ENCODE measurements at regions not wholly inside any gene's neighbourhood (a gene's known extent, or its start where the extent isn't known, plus 50 kb on each side); places are given as distances from the start of the nearest gene placed in this dataset.

DNA sequence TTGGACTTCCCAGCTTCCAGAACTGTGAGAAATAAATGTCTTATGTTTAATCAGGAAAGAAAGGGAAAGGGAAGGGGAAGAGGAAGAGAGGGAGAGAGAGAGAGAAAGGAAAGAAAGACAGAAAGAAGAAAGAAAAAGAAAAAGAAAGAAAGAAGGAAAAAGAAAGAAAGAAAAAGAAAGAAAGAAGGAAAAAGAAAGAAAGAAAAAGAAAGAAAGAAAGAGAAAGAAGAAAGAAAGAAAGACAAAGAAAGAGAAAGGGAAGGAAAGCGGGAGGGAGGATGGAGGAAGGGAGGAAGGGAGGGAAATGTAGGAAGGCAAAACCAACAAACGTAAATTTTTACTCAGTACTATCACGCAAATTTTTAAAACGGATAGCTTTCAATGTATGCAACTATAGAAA is 2281.8 kb downstream of the LRRC4C start:
- Histone ChIP-seq H3K9me3 (replicated peaks in 1 of 11) (no peaks in the 10 kb centered on the region), H3K36me3 (no peaks in the 10 kb centered on the region), H3K9ac (no peak overlapping the region), H4K20me1 (no peaks in the 10 kb centered on the region), H3K4me1 (no peaks in the 10 kb centered on the region), H3K4me2 (no peak overlapping the region), H3K4me3 (no peak overlapping the region), H3K27me3 (no peaks in the 10 kb centered on the region), H3K27ac (no peak overlapping the region)
- TF ChIP-seq Cebpa-rat (IDR thresholded peaks at IDR 0.05): no peak

DNA sequence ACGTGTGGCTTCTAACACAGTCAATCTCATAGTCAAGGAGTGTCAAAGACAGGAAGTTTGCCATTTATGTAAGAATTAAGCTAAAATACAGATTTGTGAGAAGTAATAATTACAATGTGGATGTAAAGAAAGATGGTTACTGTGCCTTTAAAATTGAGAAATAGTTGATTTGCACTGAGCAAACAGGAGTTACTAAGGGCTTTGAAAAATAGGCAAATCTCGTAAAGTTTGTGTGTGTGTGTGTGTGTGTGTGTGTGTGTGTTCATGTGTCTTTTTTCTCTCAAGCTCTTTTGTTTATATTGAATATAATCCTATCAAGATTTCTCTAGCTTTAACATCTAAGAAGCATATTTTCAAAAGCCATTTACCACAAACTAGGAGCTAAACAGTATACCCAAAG is 2284.5 kb downstream of the LRRC4C start:
- no peaks in the 10 kb centered on the region for H3K27me3 ChIP-seq
- no peaks in the 10 kb centered on the region for H4K20me1 ChIP-seq
- H3K36me3 ChIP-seq: no peaks in the 10 kb centered on the region
- H3K4me2 ChIP-seq: no peak overlapping the region
- no peak overlapping the region for H3K4me3 ChIP-seq
- no peaks in the 10 kb centered on the region for H3K4me1 ChIP-seq
- H3K9me3 ChIP-seq (replicated peaks in 1 of 11): no peaks in the 10 kb centered on the region
- no peak overlapping the region for H3K9ac ChIP-seq
- no peak for TF ChIP-seq Cebpa-rat (IDR thresholded peaks at IDR 0.05)
- H3K27ac ChIP-seq: no peak overlapping the region

DNA sequence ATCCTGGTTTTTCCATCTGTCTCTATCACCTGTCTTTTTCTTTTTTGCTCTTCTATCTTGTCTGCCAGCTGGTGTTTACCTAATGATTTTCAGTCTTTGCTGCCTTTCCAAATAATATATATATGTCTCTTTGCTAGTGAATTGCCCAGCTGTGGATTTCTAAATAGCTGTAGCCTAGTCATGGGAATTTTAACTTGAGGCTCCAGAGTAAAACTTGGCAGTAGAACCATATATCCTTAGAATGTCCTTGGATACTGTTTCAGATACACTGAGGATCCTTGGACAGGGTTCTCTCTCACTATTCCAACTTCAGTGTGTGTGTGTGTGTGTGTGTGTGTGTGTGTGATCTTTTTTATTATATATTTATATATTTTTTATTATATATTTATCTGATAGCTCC is 2285.3 kb downstream of the LRRC4C start:
- H3K27me3 ChIP-seq: no peaks in the 10 kb centered on the region
- no peak overlapping the region for H3K27ac ChIP-seq
- no peak overlapping the region for H3K4me3 ChIP-seq
- no peak overlapping the region for H3K9ac ChIP-seq
- H3K9me3 ChIP-seq (replicated peaks in 1 of 11): no peaks in the 10 kb centered on the region
- no peaks in the 10 kb centered on the region for H3K4me1 ChIP-seq
- TF ChIP-seq Cebpa-rat (IDR thresholded peaks at IDR 0.05): no peak
- no peak overlapping the region for H3K4me2 ChIP-seq
- no peaks in the 10 kb centered on the region for H3K36me3 ChIP-seq
- H4K20me1 ChIP-seq: no peaks in the 10 kb centered on the region

DNA sequence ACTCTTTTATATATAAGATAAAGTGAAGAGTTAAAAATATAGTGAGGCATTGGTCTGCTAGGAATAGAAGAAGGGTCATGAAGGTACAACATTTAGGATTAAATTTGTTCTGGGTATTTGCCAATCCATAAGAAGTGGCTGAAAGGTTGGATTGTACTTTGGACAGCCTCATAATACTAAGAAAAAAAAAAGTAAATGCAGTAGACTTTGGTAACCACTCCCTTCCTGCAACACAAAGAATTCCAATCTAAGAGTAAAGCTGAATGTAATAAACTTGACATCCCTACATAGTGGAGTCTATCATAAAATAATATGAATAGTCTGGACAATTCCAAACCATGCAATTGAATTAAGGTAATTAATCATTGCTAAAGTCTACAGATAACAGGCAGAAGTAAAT is 2294.4 kb downstream of the LRRC4C start:
- Histone ChIP-seq H3K4me1 (no peaks in the 10 kb centered on the region), H3K27me3 (no peaks in the 10 kb centered on the region), H4K20me1 (no peaks in the 10 kb centered on the region), H3K4me2 (no peak overlapping the region), H3K4me3 (no peak overlapping the region), H3K9me3 (replicated peaks in 1 of 11) (peaks cover 0 to 9% (median 7%) of the 10 kb centered on the region in 11 experiments; a peak in 11 of 22 replicates), H3K36me3 (no peaks in the 10 kb centered on the region), H3K27ac (no peak overlapping the region), H3K9ac (no peak overlapping the region)
- no peak for TF ChIP-seq Cebpa-rat (IDR thresholded peaks at IDR 0.05)

DNA sequence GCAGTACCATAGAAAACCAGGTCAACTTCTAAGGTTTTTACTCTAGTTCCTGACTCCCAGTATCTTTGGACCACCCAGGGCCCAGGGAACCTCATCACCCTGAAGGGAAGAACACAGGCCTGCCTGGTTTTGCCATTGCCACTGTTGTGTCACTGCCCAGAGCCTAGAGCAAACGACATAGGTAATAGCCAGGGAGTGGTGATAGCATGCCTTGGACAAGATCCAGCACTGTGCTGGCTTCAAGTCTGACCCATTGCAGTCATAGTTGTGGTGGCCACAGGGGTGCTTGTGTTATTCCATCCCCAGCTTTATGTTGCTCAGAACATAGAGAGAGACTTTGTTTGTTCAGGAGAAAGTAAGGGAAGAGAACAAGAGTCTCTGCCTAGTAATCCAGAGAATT is 2310.2 kb downstream of the LRRC4C start:
- no peak for TF ChIP-seq Cebpa-rat (IDR thresholded peaks at IDR 0.05)
- Histone ChIP-seq H3K4me2 (no peak overlapping the region), H3K4me1 (no peaks in the 10 kb centered on the region), H3K36me3 (no peaks in the 10 kb centered on the region), H3K9me3 (replicated peaks in 1 of 11) (no peaks in the 10 kb centered on the region), H4K20me1 (no peaks in the 10 kb centered on the region), H3K9ac (no peak overlapping the region), H3K4me3 (no peak overlapping the region), H3K27ac (no peak overlapping the region), H3K27me3 (no peaks in the 10 kb centered on the region)

DNA sequence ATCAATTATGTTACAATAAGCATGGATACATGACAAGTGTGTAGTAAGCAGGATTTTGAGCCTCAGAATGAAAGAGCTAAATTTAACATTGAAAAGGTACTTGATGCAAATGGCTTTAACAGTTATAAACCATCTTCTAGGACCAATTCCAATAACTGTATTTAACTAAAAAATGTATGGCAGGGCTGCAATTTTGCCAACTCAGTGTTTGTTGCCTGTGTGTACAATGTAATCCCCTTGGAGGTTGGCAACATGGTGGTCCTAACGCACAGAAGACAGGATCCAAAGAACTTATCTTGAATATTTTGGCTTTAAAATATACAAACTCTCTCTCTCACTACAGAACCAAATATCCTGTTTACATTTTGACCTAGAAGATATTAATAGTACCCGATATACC is 2314.1 kb downstream of the LRRC4C start:
- no peak for TF ChIP-seq Cebpa-rat (IDR thresholded peaks at IDR 0.05)
- H3K27ac ChIP-seq: no peak overlapping the region
- H3K9me3 ChIP-seq (replicated peaks in 1 of 11): no peaks in the 10 kb centered on the region
- no peaks in the 10 kb centered on the region for H3K36me3 ChIP-seq
- H3K4me2 ChIP-seq: no peak overlapping the region
- no peaks in the 10 kb centered on the region for H4K20me1 ChIP-seq
- no peaks in the 10 kb centered on the region for H3K4me1 ChIP-seq
- no peaks in the 10 kb centered on the region for H3K27me3 ChIP-seq
- H3K4me3 ChIP-seq: no peak overlapping the region
- H3K9ac ChIP-seq: no peak overlapping the region

DNA sequence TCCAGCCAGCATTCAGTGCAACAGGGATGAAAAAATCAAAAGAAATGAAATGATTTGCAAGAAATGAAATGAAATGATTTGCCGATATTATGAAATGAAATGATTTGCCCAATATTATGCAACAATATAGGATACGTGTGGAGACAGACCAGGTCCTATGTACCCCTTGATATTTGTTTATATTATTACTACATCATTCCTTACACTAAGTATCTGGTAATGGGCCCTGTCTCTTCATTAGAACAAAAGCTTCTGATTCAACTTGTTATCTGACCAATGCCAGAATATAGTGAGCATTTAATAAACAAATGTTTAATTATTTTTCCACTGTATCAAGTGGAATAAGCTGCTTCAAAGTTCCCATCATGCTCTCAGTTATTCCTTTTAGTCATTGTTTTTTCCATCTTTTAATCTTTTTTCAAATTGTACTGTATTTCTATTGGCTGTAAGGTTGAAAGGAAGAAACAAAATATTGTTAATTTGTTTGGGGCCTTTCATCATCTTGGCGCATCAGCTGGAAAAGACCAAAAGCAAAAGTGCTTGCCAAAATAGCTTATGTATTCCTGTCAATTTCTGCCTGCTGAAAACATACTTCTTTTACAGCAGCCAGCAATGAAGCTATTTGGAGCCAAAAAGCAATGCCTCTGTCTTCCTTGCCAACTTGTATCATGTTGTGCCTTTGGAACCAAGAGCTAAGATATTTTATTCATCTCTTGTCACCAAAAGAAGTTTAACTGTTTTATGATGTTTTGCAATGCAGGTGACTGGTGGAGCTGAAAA is 2314.9 kb downstream of the LRRC4C start:
- TF ChIP-seq Cebpa-rat (IDR thresholded peaks at IDR 0.05): no peak
- Histone ChIP-seq H3K4me1 (no peaks in the 10 kb centered on the region), H3K9ac (no peak overlapping the region), H3K4me3 (no peak overlapping the region), H4K20me1 (no peaks in the 10 kb centered on the region), H3K36me3 (no peaks in the 10 kb centered on the region), H3K27me3 (no peaks in the 10 kb centered on the region), H3K4me2 (no peak overlapping the region), H3K27ac (no peak overlapping the region), H3K9me3 (replicated peaks in 1 of 11) (no peaks in the 10 kb centered on the region)

DNA sequence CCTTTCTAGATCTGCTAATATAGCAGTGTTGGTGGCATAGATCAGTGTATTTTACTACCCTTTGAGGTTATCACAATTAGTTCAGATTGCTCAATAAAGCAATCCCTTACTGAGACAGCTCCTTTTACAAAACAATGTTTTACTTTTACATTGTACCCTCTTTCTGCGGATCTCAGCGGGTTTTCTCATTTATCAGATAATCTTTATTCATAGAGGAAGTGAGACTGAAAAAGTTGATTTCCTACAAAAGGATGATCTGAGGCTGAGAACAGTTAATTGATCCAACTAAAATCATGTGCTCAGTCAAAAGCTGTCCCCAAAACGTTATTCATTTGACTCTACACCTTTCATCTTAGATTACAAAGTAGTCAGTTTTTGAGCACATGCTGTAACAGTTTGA is 2319.9 kb downstream of the LRRC4C start:
- Histone ChIP-seq H3K9ac (no peak overlapping the region), H3K9me3 (replicated peaks in 1 of 11) (no peaks in the 10 kb centered on the region)

DNA sequence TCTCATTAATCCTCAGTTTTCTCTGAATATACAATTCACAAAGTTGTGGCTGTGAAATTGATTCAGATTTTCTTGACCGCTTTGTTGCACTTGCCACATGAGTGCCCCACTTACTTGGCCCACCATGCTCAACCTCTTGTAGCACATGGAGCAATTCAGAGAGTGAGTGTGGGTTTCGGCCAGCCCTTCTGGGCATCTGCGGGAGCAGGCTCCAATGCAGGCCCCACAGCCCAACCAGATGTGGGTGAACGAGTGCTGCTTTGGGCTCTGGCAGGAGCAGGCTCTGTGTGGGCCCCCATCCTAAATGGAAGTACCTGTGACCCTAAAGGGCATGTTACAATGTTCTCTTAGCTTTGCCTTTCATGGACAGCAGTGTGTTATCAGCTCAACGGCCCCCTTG is 2338.6 kb downstream of the LRRC4C start:
- Histone ChIP-seq H3K4me2 (no peak overlapping the region), H3K4me1 (peaks cover 0 to 8% (median 0%) of the 10 kb centered on the region in 10 experiments; a peak in 3 of 20 replicates), H3K27me3 (no peaks in the 10 kb centered on the region), H4K20me1 (no peaks in the 10 kb centered on the region), H3K9ac (no peak overlapping the region), H3K36me3 (no peaks in the 10 kb centered on the region), H3K4me3 (no peak overlapping the region), H3K9me3 (replicated peaks in 1 of 11) (peaks cover 0 to 12% (median 4%) of the 10 kb centered on the region in 11 experiments; a peak in 4 of 22 replicates), H3K27ac (no peak overlapping the region)
- TF ChIP-seq Cebpa-rat (IDR thresholded peaks at IDR 0.05): no peak

More for the DNA sequence above, 2319.9 kb downstream of the LRRC4C start:
- H3K27me3 ChIP-seq: no peaks in the 10 kb centered on the region
- no peaks in the 10 kb centered on the region for H3K36me3 ChIP-seq
- TF ChIP-seq Cebpa-rat (IDR thresholded peaks at IDR 0.05): no peak
- no peaks in the 10 kb centered on the region for H4K20me1 ChIP-seq
- no peaks in the 10 kb centered on the region for H3K4me1 ChIP-seq
- H3K4me2 ChIP-seq: no peak overlapping the region
- no peak overlapping the region for H3K4me3 ChIP-seq
- no peak overlapping the region for H3K27ac ChIP-seq

DNA sequence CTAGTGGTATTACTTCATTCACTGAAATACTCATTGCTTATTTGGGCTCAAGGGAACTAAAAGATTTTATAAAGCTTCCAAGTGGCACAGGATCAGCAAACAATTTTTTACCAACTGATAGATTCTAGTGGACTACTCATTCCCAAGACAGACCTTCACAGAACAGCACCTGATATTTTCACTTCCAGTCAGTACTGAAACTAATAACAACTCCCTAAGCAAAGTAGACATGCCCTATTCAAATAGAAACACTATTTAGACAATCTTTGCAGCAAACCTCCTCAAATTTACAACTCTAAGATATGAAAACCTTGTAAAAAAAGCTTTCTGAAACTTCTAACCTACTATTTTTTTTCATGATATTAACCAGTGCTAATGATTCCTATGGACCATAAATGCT is 2345.8 kb downstream of the LRRC4C start:
- no peak overlapping the region for H3K4me3 ChIP-seq
- no peaks in the 10 kb centered on the region for H3K9me3 ChIP-seq (replicated peaks in 1 of 11)
- H3K4me1 ChIP-seq: no peaks in the 10 kb centered on the region
- no peaks in the 10 kb centered on the region for H3K36me3 ChIP-seq
- no peak overlapping the region for H3K27ac ChIP-seq
- TF ChIP-seq Cebpa-rat (IDR thresholded peaks at IDR 0.05): no peak
- H4K20me1 ChIP-seq: no peaks in the 10 kb centered on the region
- H3K27me3 ChIP-seq: no peaks in the 10 kb centered on the region
- no peak overlapping the region for H3K4me2 ChIP-seq
- H3K9ac ChIP-seq: no peak overlapping the region

All from BLaER1 treated with 17β-estradiol and CSF1 and Interleukin-3, amounts not matched to agents 10 nM and 100 nM (cell line).